MCF 10A (cell line): ENCODE measurements at regions not wholly inside any gene's neighbourhood (a gene's known extent, or its start where the extent isn't known, plus 50 kb on each side); places are given as distances from the start of the nearest gene placed in this dataset.

Experiments used
- BruUV-seq: library from RNA; stranded (reverse); fragments of 400-500 nt; replicated peaks from 2 replicates; lab custom pipeline; 2021; lab: Mats Ljungman, UMichigan
- CTCF ChIA-PET: fragments of 300-600 bp; sonication (Branson Sonifier 250); formaldehyde crosslinking; extraction: SDS; loops from one replicate; lab custom pipeline; 2021; ENCODE audit warnings: antibody characterized with exemption, inconsistent platforms; lab: Yijun Ruan, JAX
- POLR2A ChIA-PET: fragments of 300-600, 350-650 bp; sonication (Branson Sonifier 250); formaldehyde crosslinking; extraction: SDS; loops from one replicate; lab custom pipeline; 2020; ENCODE audit warnings: antibody characterized with exemption, inconsistent platforms; lab: Yijun Ruan, JAX
- DNase-seq: peaks from one replicate; pipeline ENCODE4 v3.0.0-alpha.2; 2018; ENCODE audit not compliant: unreplicated experiment
- H3K27ac Mint-ChIP-seq: one replicate; pipeline ENCODE4 v1.8.0; 2022; ENCODE audit warnings: mild to moderate bottlenecking, low read depth, mixed read lengths; ENCODE audit not compliant: unreplicated experiment
- H3K27me3 Mint-ChIP-seq: one replicate; pipeline ENCODE4 v1.8.0; 2022; ENCODE audit warnings: mixed read lengths; ENCODE audit not compliant: insufficient read depth, unreplicated experiment
- H3K36me3 Mint-ChIP-seq: one replicate; pipeline ENCODE4 v1.8.0; 2022; ENCODE audit warnings: mild to moderate bottlenecking, moderate library complexity, mixed read lengths; ENCODE audit not compliant: insufficient read depth, unreplicated experiment
- H3K4me1 Mint-ChIP-seq: one replicate; pipeline ENCODE4 v1.8.0; 2022; ENCODE audit warnings: mixed read lengths; ENCODE audit not compliant: insufficient read depth, unreplicated experiment
- H3K4me3 Mint-ChIP-seq: one replicate; pipeline ENCODE4 v1.8.0; 2022; ENCODE audit warnings: mild to moderate bottlenecking, moderate library complexity, mixed read lengths; ENCODE audit not compliant: unreplicated experiment
- H3K9me3 Mint-ChIP-seq: one replicate; pipeline ENCODE4 v1.8.0; 2022; ENCODE audit warnings: mixed read lengths; ENCODE audit not compliant: unreplicated experiment
- CTCF ChIP-seq: fragments of 200-600 bp; IDR thresholded peaks from one replicate; pipeline ENCODE4 v1.8.0; 2022; ENCODE audit warnings: antibody characterized with exemption, mild to moderate bottlenecking; ENCODE audit not compliant: unreplicated experiment
- intact Hi-C: fragments of 100-400 bp; cut with micrococcal nuclease; formaldehyde crosslinking; loops from 2 replicates; pipeline ENCODE4 v1.14.1; 2022

GRCh38 chr3:181764544-181764943, 52.8 kb downstream of the SOX2 start:
- CTCF ChIA-PET, result no interaction called here
- intact Hi-C loops, result no loop called here

GRCh38 chr3:181770296-181770695, 58.6 kb downstream of the SOX2 start:
- intact Hi-C loops, result no loop called here
- POLR2A ChIA-PET, result no interaction called here
- Mint-ChIP-seq H3K4me3 (no peak overlapping the region), H3K27me3 (no peaks in the 10 kb centered on the region), H3K9me3 (no peaks in the 10 kb centered on the region), H3K4me1 (no peaks in the 10 kb centered on the region), H3K27ac (no peak overlapping the region), H3K36me3 (no peaks in the 10 kb centered on the region)
- TF ChIP-seq CTCF, result no peak
- DNase-seq, result no peak
- no TSS peak for BruUV-seq
- CTCF ChIA-PET, result no interaction called here

More at GRCh38 chr3:181764544-181764943, 52.8 kb downstream of the SOX2 start:
- Mint-ChIP-seq H3K27me3 (no peaks in the 10 kb centered on the region), H3K4me1 (no peaks in the 10 kb centered on the region), H3K9me3 (no peaks in the 10 kb centered on the region), H3K36me3 (no peaks in the 10 kb centered on the region), H3K4me3 (no peak overlapping the region), H3K27ac (no peak overlapping the region)
- DNase-seq, result no peak
- no TSS peak for BruUV-seq
- TF ChIP-seq CTCF, result no peak
- POLR2A ChIA-PET, result no interaction called here

- Mint-ChIP-seq H3K4me1 (no peaks in the 10 kb centered on the region), H3K27ac (no peak overlapping the region), H3K9me3 (no peaks in the 10 kb centered on the region), H3K4me3 (no peak overlapping the region), H3K36me3 (no peaks in the 10 kb centered on the region), H3K27me3 (no peaks in the 10 kb centered on the region)
- ChIA-PET CTCF (interaction anchor here (1.0 kb wide), 1 partner anchor 71 kb away, joined by 3 read pairs; no protein-coding TSS in a partner anchor), POLR2A (no interaction called here)
- no peak for DNase-seq
- TF ChIP-seq CTCF, result no peak
- no TSS peak for BruUV-seq
- intact Hi-C loops, result no loop called here
Measured at GRCh38 chr3:181771120-181771519, 59.4 kb downstream of the SOX2 start.

- H3K36me3 Mint-ChIP-seq, result no peaks in the 10 kb centered on the region
- H3K4me1 Mint-ChIP-seq, result no peaks in the 10 kb centered on the region
- intact Hi-C loops, result no loop called here
- no peak for DNase-seq
- no peaks in the 10 kb centered on the region for H3K27me3 Mint-ChIP-seq
- no peak overlapping the region for H3K4me3 Mint-ChIP-seq
- ChIA-PET POLR2A (no interaction called here), CTCF (no interaction called here)
- no peak overlapping the region for H3K27ac Mint-ChIP-seq
- no peak for TF ChIP-seq CTCF
- no peaks in the 10 kb centered on the region for H3K9me3 Mint-ChIP-seq
- no TSS peak for BruUV-seq
Measured at GRCh38 chr3:181772166-181772565, 60.4 kb downstream of the SOX2 start.
